ENCODE measurements at regions not wholly inside any gene's neighbourhood (a gene's known extent, or its start where the extent isn't known, plus 50 kb on each side); places are given as distances from the start of the nearest gene placed in this dataset.

- Mint-ChIP-seq H3K27me3 (ENCODE audit: unreplicated experiment) (no peaks in the 10 kb centered on the region), H3K4me1 (ENCODE audit: unreplicated experiment) (peaks cover 41% of the 10 kb centered on the region), H3K4me3 (ENCODE audit: unreplicated experiment) (no peak overlapping the region), H3K27ac (ENCODE audit: unreplicated experiment) (peak overlapping the region; percentile 86), H3K36me3 (ENCODE audit: unreplicated experiment) (peaks cover 3% of the 10 kb centered on the region), H3K9me3 (ENCODE audit: unreplicated experiment) (peaks cover 6% of the 10 kb centered on the region)
- no peak for DNase-seq (ENCODE audit: extremely low spot score, unreplicated experiment)
- no peak for TF ChIP-seq CTCF (IDR thresholded peaks at IDR 0.05)
Observed at GRCh38 chr6:140204154-140204553, 829.7 kb upstream of the CITED2 start.

GRCh38 chr6:140203661-140204147 is 829.3 kb upstream of the CITED2 start:
- H3K4me3 Mint-ChIP-seq (ENCODE audit: unreplicated experiment): no peak overlapping the region
- peak overlapping the region; percentile 86 for H3K27ac Mint-ChIP-seq (ENCODE audit: unreplicated experiment)
- DNase-seq (ENCODE audit: extremely low spot score, unreplicated experiment): no peak

GRCh38 chr6:140202964-140203515 is 828.6 kb upstream of the CITED2 start:
- TF ChIP-seq CTCF (IDR thresholded peaks at IDR 0.05): no peak
- Mint-ChIP-seq H3K4me1 (ENCODE audit: unreplicated experiment) (peaks cover 43% of the 10 kb centered on the region), H3K27ac (ENCODE audit: unreplicated experiment) (peak overlapping the region; percentile 86), H3K36me3 (ENCODE audit: unreplicated experiment) (peaks cover 3% of the 10 kb centered on the region), H3K9me3 (ENCODE audit: unreplicated experiment) (peaks cover 6% of the 10 kb centered on the region), H3K27me3 (ENCODE audit: unreplicated experiment) (no peaks in the 10 kb centered on the region), H3K4me3 (ENCODE audit: unreplicated experiment) (no peak overlapping the region)
- no peak for DNase-seq (ENCODE audit: extremely low spot score, unreplicated experiment)

More at GRCh38 chr6:140203661-140204147, 829.3 kb upstream of the CITED2 start:
- peaks cover 3% of the 10 kb centered on the region for H3K36me3 Mint-ChIP-seq (ENCODE audit: unreplicated experiment)
- H3K4me1 Mint-ChIP-seq (ENCODE audit: unreplicated experiment): peaks cover 44% of the 10 kb centered on the region
- no peaks in the 10 kb centered on the region for H3K27me3 Mint-ChIP-seq (ENCODE audit: unreplicated experiment)
- no peak for TF ChIP-seq CTCF (IDR thresholded peaks at IDR 0.05)
- peaks cover 6% of the 10 kb centered on the region for H3K9me3 Mint-ChIP-seq (ENCODE audit: unreplicated experiment)

GRCh38 chr6:140201787-140202458 is 827.5 kb upstream of the CITED2 start:
- no peaks in the 10 kb centered on the region for H3K27me3 Mint-ChIP-seq (ENCODE audit: unreplicated experiment)
- peaks cover 4% of the 10 kb centered on the region for H3K36me3 Mint-ChIP-seq (ENCODE audit: unreplicated experiment)
- no peak overlapping the region for H3K4me3 Mint-ChIP-seq (ENCODE audit: unreplicated experiment)
- DNase-seq (ENCODE audit: extremely low spot score, unreplicated experiment): no peak
- H3K4me1 Mint-ChIP-seq (ENCODE audit: unreplicated experiment): peaks cover 39% of the 10 kb centered on the region
- H3K27ac Mint-ChIP-seq (ENCODE audit: unreplicated experiment): peak overlapping the region; percentile 60
- peaks cover 6% of the 10 kb centered on the region for H3K9me3 Mint-ChIP-seq (ENCODE audit: unreplicated experiment)
- TF ChIP-seq CTCF (IDR thresholded peaks at IDR 0.05): no peak

GRCh38 chr6:140193269-140193668 is 818.8 kb upstream of the CITED2 start:
- DNase-seq (ENCODE audit: extremely low spot score, unreplicated experiment): no peak
- no peak overlapping the region for H3K4me3 Mint-ChIP-seq (ENCODE audit: unreplicated experiment)
- peaks cover 13% of the 10 kb centered on the region for H3K36me3 Mint-ChIP-seq (ENCODE audit: unreplicated experiment)
- no peaks in the 10 kb centered on the region for H3K4me1 Mint-ChIP-seq (ENCODE audit: unreplicated experiment)
- no peak for TF ChIP-seq CTCF (IDR thresholded peaks at IDR 0.05)
- no peak overlapping the region for H3K27ac Mint-ChIP-seq (ENCODE audit: unreplicated experiment)
- H3K27me3 Mint-ChIP-seq (ENCODE audit: unreplicated experiment): no peaks in the 10 kb centered on the region
- peaks cover 18% of the 10 kb centered on the region for H3K9me3 Mint-ChIP-seq (ENCODE audit: unreplicated experiment)

All from osteocyte (in vitro differentiated cells).